Left ventricle myocardium superior (tissue), 1 donor: ENCODE measurements at regions not wholly inside any gene's neighbourhood (a gene's known extent, or its start where the extent isn't known, plus 50 kb on each side); places are given as distances from the start of the nearest gene placed in this dataset.
A peak's percentile ranks its signal among the peaks of the same experiment; 100 is the strongest.

Source experiments
- ATAC-seq: fragments of 200-7000 bp; cut with Tn5 transposase; one replicate; pipeline ENCODE4 v1.9.1; 2020; ENCODE audit warnings: mild to moderate bottlenecking, moderate library complexity
- DNase-seq: peaks from one replicate; pipeline ENCODE4 v3.0.0-alpha.2; 2020
- intact Hi-C: fragments of 100-400 bp; cut with micrococcal nuclease; formaldehyde crosslinking; loops from one replicate; pipeline ENCODE4 v1.11.0; 2022
- donor health status: DM: no; HTN: yes; CAD: no; lungs with severe emphysema.

DNA sequence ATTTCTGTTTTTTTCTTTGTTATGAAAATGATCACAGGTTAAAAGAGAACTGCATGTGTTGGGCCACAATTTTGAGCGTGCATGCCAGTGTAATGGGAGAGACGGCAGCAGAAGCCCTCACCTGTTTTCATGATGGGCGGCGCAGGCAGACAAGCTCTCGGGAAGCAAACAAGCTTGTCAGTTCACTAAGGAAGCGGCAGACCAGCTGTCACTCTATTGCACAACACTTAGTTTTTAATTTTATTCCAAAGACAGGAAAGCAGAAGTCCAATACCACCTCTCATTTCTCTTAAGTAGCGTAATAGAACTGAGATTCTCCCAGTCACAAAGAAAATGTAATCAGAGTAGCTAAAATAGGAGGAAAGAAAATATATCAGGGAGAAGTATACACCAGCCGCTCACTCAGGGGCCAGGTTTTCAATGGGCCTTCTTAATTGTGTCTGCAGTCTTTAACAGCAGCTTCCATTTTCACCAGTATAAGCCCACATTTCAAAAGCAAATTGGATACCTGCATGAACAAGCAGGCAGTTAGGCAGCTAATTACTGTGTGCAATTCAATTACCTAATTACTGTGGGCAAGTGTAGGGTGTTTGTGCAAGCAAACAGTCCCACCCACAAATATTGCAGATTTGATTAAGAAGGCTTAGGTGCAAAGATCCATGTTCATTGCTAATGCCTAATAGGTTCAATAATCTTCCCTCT lies 711.4 kb downstream of the DIAPH3 start:
- ATAC-seq (peak; percentile 41), DNase-seq (no peak)
- intact Hi-C loops, result no loop called here

DNA sequence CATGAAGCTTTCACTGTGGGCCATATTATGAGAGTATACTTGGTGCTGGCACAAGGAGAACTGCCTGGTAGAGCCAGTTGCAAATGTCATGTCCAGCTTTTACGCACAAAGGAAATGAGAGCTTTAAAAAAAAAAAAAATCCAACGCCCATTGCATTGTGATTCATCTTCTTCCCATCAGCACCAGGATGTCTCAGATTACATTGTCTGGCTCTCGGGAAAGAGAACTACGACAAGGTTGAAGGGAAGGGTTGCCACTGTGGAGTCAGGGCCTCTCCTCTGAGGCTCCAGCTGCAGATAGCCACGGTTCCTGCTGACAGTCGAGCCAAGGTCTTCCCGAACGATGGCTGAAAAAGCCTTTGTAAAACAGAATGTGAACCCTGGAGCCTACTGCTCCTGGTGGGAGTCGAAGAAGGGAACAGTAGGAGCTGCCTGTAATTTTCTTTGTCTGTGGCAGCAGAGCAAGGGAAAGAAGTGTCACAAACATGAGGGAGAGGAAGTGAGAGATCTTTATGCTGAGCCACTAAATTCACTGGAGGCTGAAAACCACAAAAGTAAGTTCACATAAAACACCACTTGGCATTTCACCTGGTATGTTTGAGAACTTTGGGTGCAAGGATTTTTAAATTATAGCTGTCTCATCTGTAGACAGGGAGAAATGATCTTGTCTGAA lies 704.7 kb downstream of the DIAPH3 start:
- DNase-seq (no peak), ATAC-seq (peak; percentile 88)
- intact Hi-C loops, result no loop called here

DNA sequence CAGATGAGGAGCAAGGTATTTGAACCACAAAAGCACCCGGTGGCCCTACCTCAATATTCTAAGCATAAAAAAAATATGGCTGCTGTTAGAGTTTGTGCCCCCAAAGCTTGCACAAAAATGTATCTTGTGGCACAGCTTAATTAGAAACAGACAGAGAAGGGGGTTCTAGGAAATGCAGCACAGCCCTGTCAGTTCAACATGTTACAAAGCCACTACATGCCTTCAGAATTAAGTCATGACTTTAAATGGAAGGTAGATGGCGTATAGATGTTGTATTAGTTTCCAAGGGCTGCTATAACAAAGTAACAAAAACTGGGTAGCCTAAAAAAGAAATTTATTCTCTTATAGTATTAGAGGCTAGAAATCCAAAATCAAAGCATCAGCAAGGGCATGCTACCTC lies 703.8 kb downstream of the DIAPH3 start:
- DNase-seq (no peak), ATAC-seq (no peak)
- intact Hi-C loops, result no loop called here

- ATAC-seq (peak; percentile 52), DNase-seq (no peak)
- intact Hi-C loops, result no loop called here
These were observed 702.3 kb downstream of the DIAPH3 start for GRCh38 chr13:59461411-59461810.

GRCh38 chr13:59463023-59463422 lies 700.7 kb downstream of the DIAPH3 start:
- DNase-seq (no peak), ATAC-seq (no peak)
- intact Hi-C loops, result no loop called here

DNA sequence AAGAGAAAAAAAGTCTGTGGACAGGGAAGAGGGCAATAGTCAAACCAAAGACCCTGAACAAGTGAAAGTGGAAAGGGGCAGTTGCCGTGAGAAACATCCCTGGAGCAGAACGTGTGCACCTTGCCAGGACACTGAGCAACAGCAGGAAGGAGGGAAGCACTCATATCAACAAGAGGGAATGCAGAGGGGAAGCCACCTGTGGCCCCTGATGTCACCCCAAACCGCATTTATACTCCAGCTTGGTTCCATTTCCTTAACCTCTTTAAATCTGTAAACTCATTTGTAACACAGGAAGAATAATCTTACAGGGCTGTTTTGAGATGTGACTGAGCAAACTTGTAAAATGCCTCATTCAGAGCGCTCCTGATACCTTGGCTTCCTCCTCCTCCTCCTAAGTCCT lies 698.8 kb downstream of the DIAPH3 start:
- no peak for ATAC-seq
- no peak for DNase-seq
- intact Hi-C loops, result no loop called here

GRCh38 chr13:59468396-59468795 lies 695.3 kb downstream of the DIAPH3 start:
- no peak for ATAC-seq
- intact Hi-C loops, result no loop called here
- no peak for DNase-seq

DNA sequence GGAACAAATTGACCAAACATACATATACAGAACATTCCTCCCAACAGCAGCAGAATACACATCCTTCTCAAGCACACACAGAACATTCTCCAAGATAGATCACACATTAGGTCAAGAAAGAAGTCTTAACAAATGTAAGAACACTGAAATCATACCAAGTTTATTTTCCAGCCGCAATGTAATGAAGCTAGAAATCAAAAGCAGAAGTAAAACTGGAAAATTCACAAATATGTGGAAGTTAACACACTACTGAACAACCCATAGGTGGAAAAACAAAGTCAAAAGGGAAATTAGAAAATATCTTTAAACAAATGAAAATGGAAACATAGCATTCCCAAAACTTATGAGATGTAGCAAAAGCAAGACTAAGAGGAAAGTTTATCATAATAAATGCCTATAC lies 692.6 kb downstream of the DIAPH3 start:
- intact Hi-C loops, result loop anchor here (10.0 kb wide), 1 partner anchor 76 kb away; no protein-coding TSS in a partner anchor
- DNase-seq (no peak), ATAC-seq (no peak)

- ATAC-seq (no peak), DNase-seq (no peak)
- intact Hi-C loops, result loop anchor here (10.0 kb wide), 1 partner anchor 77 kb away; no protein-coding TSS in a partner anchor
These were observed 691.6 kb downstream of the DIAPH3 start for GRCh38 chr13:59472134-59472533.

GRCh38 chr13:59474696-59475095 lies 689.0 kb downstream of the DIAPH3 start:
- no peak for DNase-seq
- ATAC-seq, result no peak
- intact Hi-C loops, result loop anchor here (10.0 kb wide), 1 partner anchor 80 kb away; no protein-coding TSS in a partner anchor

- intact Hi-C loops, result loop anchor here (10.0 kb wide), 1 partner anchor 81 kb away; no protein-coding TSS in a partner anchor
- DNase-seq, result no peak
- ATAC-seq, result no peak
These were observed 687.8 kb downstream of the DIAPH3 start for GRCh38 chr13:59475911-59476310.

- DNase-seq (no peak), ATAC-seq (peak; percentile 70)
- intact Hi-C loops, result loop anchor here (10.0 kb wide), 1 partner anchor 82 kb away; no protein-coding TSS in a partner anchor
These were observed 687.4 kb downstream of the DIAPH3 start for GRCh38 chr13:59476366-59476765.

GRCh38 chr13:59477011-59477410 lies 686.7 kb downstream of the DIAPH3 start:
- ATAC-seq (no peak), DNase-seq (no peak)
- intact Hi-C loops, result loop anchor here (10.0 kb wide), 1 partner anchor 82 kb away; no protein-coding TSS in a partner anchor

DNA sequence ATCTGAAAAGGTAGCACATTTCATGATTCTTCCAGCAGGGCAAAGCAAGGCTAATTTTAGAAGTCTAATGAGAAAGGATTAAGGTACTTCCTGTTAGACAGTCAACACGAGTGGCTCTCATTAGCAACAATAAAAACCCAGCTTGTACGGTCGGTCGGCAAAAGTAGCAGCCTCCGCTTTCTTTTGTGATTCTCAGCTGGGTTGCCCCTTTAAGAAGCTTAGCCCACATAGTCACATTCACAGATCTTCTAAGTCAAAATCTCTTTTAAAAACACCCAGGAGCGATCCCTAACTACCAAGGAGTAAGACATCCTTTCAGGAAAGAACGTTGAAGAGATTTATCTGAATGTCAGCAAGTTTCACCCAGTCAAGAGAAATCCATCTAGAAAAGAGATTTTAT lies 684.8 kb downstream of the DIAPH3 start:
- DNase-seq, result no peak
- intact Hi-C loops, result loop anchor here (10.0 kb wide), 1 partner anchor 84 kb away; no protein-coding TSS in a partner anchor
- ATAC-seq, result no peak

- intact Hi-C loops, result loop anchor here (10.0 kb wide), 1 partner anchor 85 kb away; no protein-coding TSS in a partner anchor
- ATAC-seq (no peak), DNase-seq (no peak)
These were observed 684.1 kb downstream of the DIAPH3 start for GRCh38 chr13:59479629-59480028.

DNA sequence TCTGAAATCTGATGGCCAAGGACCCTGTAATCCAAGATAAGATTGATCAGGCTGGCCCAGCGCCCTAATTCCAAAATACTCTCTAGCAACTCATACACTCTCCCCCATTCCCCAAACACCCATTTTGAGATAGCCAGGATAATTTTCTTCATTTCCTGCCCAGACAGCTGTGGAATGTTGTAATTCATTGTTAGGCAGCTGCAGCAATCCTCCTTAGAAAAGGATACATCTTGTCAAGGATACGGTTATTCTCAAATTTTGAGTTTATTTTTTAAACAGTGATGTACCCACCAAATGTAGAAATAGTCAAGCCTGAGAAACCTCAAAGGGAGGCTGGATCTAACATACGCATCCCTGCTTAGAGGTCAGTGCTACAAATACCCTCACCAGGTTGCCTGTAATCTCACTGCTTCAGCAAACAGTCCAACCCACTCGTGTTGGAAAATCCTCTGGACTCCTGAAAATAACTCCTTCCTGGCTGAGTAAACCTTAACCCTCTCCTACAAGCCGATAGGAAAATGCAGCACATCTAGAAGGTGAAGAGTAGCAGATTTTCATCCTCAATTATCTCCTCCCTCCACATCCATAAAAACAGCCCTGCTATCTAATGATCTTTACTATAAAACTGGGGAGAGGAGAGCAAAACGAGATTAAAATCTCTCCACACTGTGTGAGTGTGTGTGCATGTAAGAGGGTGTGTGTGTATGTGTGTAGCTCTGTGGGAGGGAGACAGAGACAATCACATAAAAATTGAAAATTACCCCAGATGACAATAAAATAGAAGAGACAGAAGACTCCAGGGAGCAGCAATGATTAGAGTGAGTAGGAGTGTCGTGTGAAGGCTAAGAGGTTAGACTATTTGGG lies 683.1 kb downstream of the DIAPH3 start:
- intact Hi-C loops, result no loop called here
- peak; percentile 61 for ATAC-seq
- no peak for DNase-seq

GRCh38 chr13:59483501-59484145 lies 680.1 kb downstream of the DIAPH3 start:
- intact Hi-C loops, result no loop called here
- DNase-seq (peak; percentile 38), ATAC-seq (peak; percentile 89)

GRCh38 chr13:59487883-59488282 lies 675.8 kb downstream of the DIAPH3 start:
- no peak for ATAC-seq
- intact Hi-C loops, result no loop called here
- no peak for DNase-seq

DNA sequence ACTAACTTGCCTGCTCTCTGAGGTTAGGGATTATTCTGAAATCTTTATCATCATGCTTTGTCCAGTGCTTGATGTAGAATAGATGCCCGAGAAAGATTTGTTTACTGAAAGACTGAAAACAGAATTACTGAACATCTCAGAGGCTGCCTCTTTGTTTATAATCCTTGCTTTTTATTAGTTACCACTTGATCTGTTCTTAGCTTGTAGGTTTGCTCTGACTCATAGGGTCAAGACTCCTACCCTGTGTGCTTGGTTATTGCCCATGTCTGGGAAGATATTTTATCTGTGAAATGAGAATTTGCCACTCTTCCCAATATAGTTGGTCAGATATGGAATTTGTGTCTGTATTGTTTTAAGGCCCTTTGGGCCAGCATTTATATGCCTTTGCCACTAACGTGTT lies 675.3 kb downstream of the DIAPH3 start:
- ATAC-seq (no peak), DNase-seq (no peak)
- intact Hi-C loops, result no loop called here
